Naive B cell (primary cell): ENCODE measurements at regions not wholly inside any gene's neighbourhood (a gene's known extent, or its start where the extent isn't known, plus 50 kb on each side); places are given as distances from the start of the nearest gene placed in this dataset.

ENCODE experiments used
- ATAC-seq, 2 donors: fragments of 150-1000 bp; cut with Tn5 transposase; 2 replicates each; pipeline ENCODE4 v1.10.0; 2021; ENCODE audit warnings: low read depth in 2 of 2, mild to moderate bottlenecking in 2 of 2, moderate library complexity in 2 of 2
- DNase-seq: peaks from one replicate; pipeline ENCODE4 v3.0.0; 2022
- H3K27ac Mint-ChIP-seq, 6 donors: one replicate each; pipeline ENCODE4 v1.8.0; 2020 to 2022; ENCODE audit warnings: mild to moderate bottlenecking in 6 of 6, mixed read lengths in 6 of 6, moderate library complexity in 5 of 6, inconsistent platforms in 2 of 6
- H3K27me3 Mint-ChIP-seq, 3 donors: one replicate each; pipeline ENCODE4 v1.8.0; 2021 to 2022; ENCODE audit warnings: mixed read lengths in 3 of 3, mild to moderate bottlenecking in 1 of 3
- H3K36me3 Mint-ChIP-seq, 2 donors: one replicate each; pipeline ENCODE4 v1.8.0; 2020 to 2022; ENCODE audit warnings: mixed read lengths in 2 of 2, inconsistent platforms in 1 of 2, mild to moderate bottlenecking in 1 of 2
- H3K4me1 Mint-ChIP-seq, 3 donors: one replicate each; pipeline ENCODE4 v1.8.0; 2020 to 2022; ENCODE audit warnings: mixed read lengths in 3 of 3, inconsistent platforms in 1 of 3, mild to moderate bottlenecking in 1 of 3, moderate library complexity in 1 of 3
- H3K4me3 Mint-ChIP-seq, 8 donors: one replicate each; pipeline ENCODE4 v1.8.0; 2020 to 2022; ENCODE audit warnings: mild to moderate bottlenecking in 8 of 8, mixed read lengths in 8 of 8, moderate library complexity in 8 of 8, inconsistent platforms in 2 of 8
- H3K9me3 Mint-ChIP-seq, 7 donors: one replicate each; pipeline ENCODE4 v1.8.0; 2020 to 2022; ENCODE audit warnings: mixed read lengths in 7 of 7, mild to moderate bottlenecking in 5 of 7, inconsistent platforms in 2 of 7, moderate library complexity in 1 of 7

GRCh38 chr9:107632216-107632615 lies 142.6 kb upstream of the KLF4 start:
- Mint-ChIP-seq H3K4me3 (no peak overlapping the region), H3K27ac (peak overlapping the region in 1 of 6 donors; percentile 11), H3K4me1 (peaks cover 15 to 20% (median 19%) of the 10 kb centered on the region in 3 donors), H3K9me3 (no peaks in the 10 kb centered on the region), H3K27me3 (peaks cover 4 to 16% (median 12%) of the 10 kb centered on the region in 3 donors), H3K36me3 (no peaks in the 10 kb centered on the region)
- DNase-seq (no peak), ATAC-seq (no peak)

- Mint-ChIP-seq H3K36me3 (no peaks in the 10 kb centered on the region), H3K4me3 (no peak overlapping the region), H3K4me1 (peaks cover 11 to 16% (median 15%) of the 10 kb centered on the region in 3 donors), H3K9me3 (no peaks in the 10 kb centered on the region), H3K27me3 (peaks cover 4 to 16% (median 12%) of the 10 kb centered on the region in 3 donors), H3K27ac (no peak overlapping the region)
- no peak for ATAC-seq
- no peak for DNase-seq
Observed at GRCh38 chr9:107631788-107632187, 142.2 kb upstream of the KLF4 start.

GRCh38 chr9:107630156-107630555 lies 140.6 kb upstream of the KLF4 start:
- Mint-ChIP-seq H3K27me3 (peaks cover 4 to 16% (median 12%) of the 10 kb centered on the region in 3 donors), H3K4me1 (peaks cover 0 to under 1% (median 0%) of the 10 kb centered on the region in 3 donors), H3K27ac (no peak overlapping the region), H3K36me3 (no peaks in the 10 kb centered on the region), H3K9me3 (no peaks in the 10 kb centered on the region), H3K4me3 (no peak overlapping the region)
- DNase-seq (no peak), ATAC-seq (no peak)

GRCh38 chr9:107628444-107628843 lies 138.9 kb upstream of the KLF4 start:
- peaks cover 4 to 24% (median 18%) of the 10 kb centered on the region in 3 donors for H3K27me3 Mint-ChIP-seq
- H3K4me3 Mint-ChIP-seq: no peak overlapping the region
- ATAC-seq (no peak), DNase-seq (no peak)
- H3K4me1 Mint-ChIP-seq: no peaks in the 10 kb centered on the region
- H3K27ac Mint-ChIP-seq: no peak overlapping the region
- no peaks in the 10 kb centered on the region for H3K9me3 Mint-ChIP-seq
- no peaks in the 10 kb centered on the region for H3K36me3 Mint-ChIP-seq

GRCh38 chr9:107627781-107628180 lies 138.2 kb upstream of the KLF4 start:
- no peaks in the 10 kb centered on the region for H3K9me3 Mint-ChIP-seq
- DNase-seq (no peak), ATAC-seq (no peak)
- no peaks in the 10 kb centered on the region for H3K36me3 Mint-ChIP-seq
- H3K4me1 Mint-ChIP-seq: no peaks in the 10 kb centered on the region
- no peak overlapping the region for H3K27ac Mint-ChIP-seq
- H3K27me3 Mint-ChIP-seq: peaks cover 4 to 24% (median 18%) of the 10 kb centered on the region in 3 donors
- H3K4me3 Mint-ChIP-seq: no peak overlapping the region

GRCh38 chr9:107626118-107626517 lies 136.5 kb upstream of the KLF4 start:
- Mint-ChIP-seq H3K27ac (no peak overlapping the region), H3K36me3 (no peaks in the 10 kb centered on the region), H3K27me3 (peaks cover 4 to 24% (median 18%) of the 10 kb centered on the region in 3 donors), H3K4me1 (no peaks in the 10 kb centered on the region), H3K4me3 (no peak overlapping the region), H3K9me3 (no peaks in the 10 kb centered on the region)
- ATAC-seq (no peak), DNase-seq (no peak)

- no peaks in the 10 kb centered on the region for H3K9me3 Mint-ChIP-seq
- H3K36me3 Mint-ChIP-seq: no peaks in the 10 kb centered on the region
- DNase-seq: no peak
- H3K4me3 Mint-ChIP-seq: no peak overlapping the region
- H3K27ac Mint-ChIP-seq: no peak overlapping the region
- H3K27me3 Mint-ChIP-seq: peaks cover 4 to 24% (median 18%) of the 10 kb centered on the region in 3 donors
- no peaks in the 10 kb centered on the region for H3K4me1 Mint-ChIP-seq
- no peak for ATAC-seq
Observed at GRCh38 chr9:107625383-107625984, 135.9 kb upstream of the KLF4 start.

- no peak for ATAC-seq
- peaks cover 4 to 24% (median 15%) of the 10 kb centered on the region in 3 donors for H3K27me3 Mint-ChIP-seq
- no peaks in the 10 kb centered on the region for H3K36me3 Mint-ChIP-seq
Observed at GRCh38 chr9:107624234-107624948, 134.8 kb upstream of the KLF4 start.

GRCh38 chr9:107621436-107621835 lies 131.9 kb upstream of the KLF4 start:
- Mint-ChIP-seq H3K4me1 (no peaks in the 10 kb centered on the region), H3K27ac (no peak overlapping the region), H3K4me3 (no peak overlapping the region), H3K27me3 (peaks cover 0 to 8% (median 5%) of the 10 kb centered on the region in 3 donors), H3K36me3 (no peaks in the 10 kb centered on the region), H3K9me3 (no peaks in the 10 kb centered on the region)
- ATAC-seq (no peak), DNase-seq (no peak)

More at GRCh38 chr9:107624234-107624948, 134.8 kb upstream of the KLF4 start:
- DNase-seq: no peak
- peak overlapping the region in 2 of 6 donors; percentile 60 to 64 for H3K27ac Mint-ChIP-seq
- H3K4me1 Mint-ChIP-seq: no peaks in the 10 kb centered on the region
- no peaks in the 10 kb centered on the region for H3K9me3 Mint-ChIP-seq
- H3K4me3 Mint-ChIP-seq: peak overlapping the region in 2 of 8 donors; percentile 61 to 73

GRCh38 chr9:107620801-107621200 lies 131.2 kb upstream of the KLF4 start:
- no peaks in the 10 kb centered on the region for H3K9me3 Mint-ChIP-seq
- H3K36me3 Mint-ChIP-seq: no peaks in the 10 kb centered on the region
- H3K4me3 Mint-ChIP-seq: no peak overlapping the region
- no peak for ATAC-seq
- no peak overlapping the region for H3K27ac Mint-ChIP-seq
- H3K27me3 Mint-ChIP-seq: peaks cover 0 to 8% (median 5%) of the 10 kb centered on the region in 3 donors
- H3K4me1 Mint-ChIP-seq: no peaks in the 10 kb centered on the region
- no peak for DNase-seq

- ATAC-seq (no peak), DNase-seq (no peak)
- no peaks in the 10 kb centered on the region for H3K36me3 Mint-ChIP-seq
- no peaks in the 10 kb centered on the region for H3K9me3 Mint-ChIP-seq
- H3K27ac Mint-ChIP-seq: no peak overlapping the region
- peaks cover 0 to 8% (median 5%) of the 10 kb centered on the region in 3 donors for H3K27me3 Mint-ChIP-seq
- H3K4me1 Mint-ChIP-seq: no peaks in the 10 kb centered on the region
- H3K4me3 Mint-ChIP-seq: no peak overlapping the region
Observed at GRCh38 chr9:107620236-107620635, 130.7 kb upstream of the KLF4 start.

GRCh38 chr9:107615321-107615720 lies 125.8 kb upstream of the KLF4 start:
- H3K4me1 Mint-ChIP-seq: no peaks in the 10 kb centered on the region
- no peak for ATAC-seq
- H3K27me3 Mint-ChIP-seq: peaks cover 0 to 14% (median 0%) of the 10 kb centered on the region in 3 donors
- no peak for DNase-seq
- no peaks in the 10 kb centered on the region for H3K9me3 Mint-ChIP-seq
- H3K27ac Mint-ChIP-seq: no peak overlapping the region
- no peaks in the 10 kb centered on the region for H3K36me3 Mint-ChIP-seq
- H3K4me3 Mint-ChIP-seq: no peak overlapping the region

GRCh38 chr9:107614765-107615164 lies 125.2 kb upstream of the KLF4 start:
- H3K36me3 Mint-ChIP-seq: no peaks in the 10 kb centered on the region
- H3K27ac Mint-ChIP-seq: no peak overlapping the region
- ATAC-seq: no peak
- peaks cover 0 to 14% (median 0%) of the 10 kb centered on the region in 3 donors for H3K27me3 Mint-ChIP-seq
- H3K4me1 Mint-ChIP-seq: no peaks in the 10 kb centered on the region
- no peak for DNase-seq
- H3K9me3 Mint-ChIP-seq: no peaks in the 10 kb centered on the region
- no peak overlapping the region for H3K4me3 Mint-ChIP-seq

- no peak overlapping the region for H3K4me3 Mint-ChIP-seq
- no peak for DNase-seq
- H3K27ac Mint-ChIP-seq: no peak overlapping the region
- peaks cover 0 to 14% (median 0%) of the 10 kb centered on the region in 3 donors for H3K27me3 Mint-ChIP-seq
- H3K9me3 Mint-ChIP-seq: no peaks in the 10 kb centered on the region
- ATAC-seq: no peak
- H3K4me1 Mint-ChIP-seq: no peaks in the 10 kb centered on the region
- no peaks in the 10 kb centered on the region for H3K36me3 Mint-ChIP-seq
Observed at GRCh38 chr9:107613321-107613720, 123.8 kb upstream of the KLF4 start.
